A172 (cell line): ENCODE measurements at regions not wholly inside any gene's neighbourhood (a gene's known extent, or its start where the extent isn't known, plus 50 kb on each side); places are given as distances from the start of the nearest gene placed in this dataset.

ENCODE experiments used
- DNase-seq: peaks from one replicate; pipeline ENCODE4 v3.0.0-alpha.2; 2015; ENCODE audit warnings: low spot score

DNA sequence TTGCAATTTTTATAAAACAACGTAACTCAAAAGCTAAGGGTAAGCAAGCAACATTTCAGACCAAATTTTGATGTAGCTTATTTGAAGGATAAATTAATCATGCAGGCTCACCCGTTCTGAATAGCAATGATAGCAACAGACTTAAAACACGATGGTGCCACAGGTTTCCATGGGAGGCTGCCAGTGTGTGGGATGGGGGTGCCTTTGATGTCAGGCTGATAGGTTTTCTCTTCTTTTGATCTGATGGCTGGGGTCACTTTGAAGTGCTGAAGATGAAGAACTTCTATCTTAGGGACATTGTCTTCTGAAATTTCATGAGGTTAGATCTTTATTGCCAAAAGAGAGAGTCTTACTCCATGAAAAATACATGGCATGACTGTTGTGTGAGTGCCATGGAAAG, 206.8 kb downstream of the LPIN1 start:
- no peak for DNase-seq

GRCh38 chr2:11955314-11955713, 208.9 kb downstream of the LPIN1 start:
- no peak for DNase-seq

DNA sequence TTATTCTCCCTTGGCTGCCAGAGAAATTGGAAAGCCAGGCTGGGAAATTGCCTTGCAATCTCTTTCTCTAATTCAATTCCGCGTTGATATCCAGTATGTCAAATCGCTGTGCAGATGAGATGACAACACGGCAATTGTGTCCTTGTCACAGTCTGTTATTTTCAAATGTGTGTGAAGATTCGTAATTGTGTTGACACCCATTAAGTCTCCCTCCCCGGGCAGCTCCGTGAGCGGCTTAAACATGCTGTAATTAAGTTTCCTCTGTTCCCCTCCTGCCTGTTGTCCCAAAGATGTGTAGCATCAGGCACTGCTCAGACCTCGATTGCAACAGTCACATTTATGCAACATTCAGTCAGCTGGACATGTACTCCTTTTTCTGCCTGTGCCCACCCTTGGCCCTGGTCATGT, 209.5 kb downstream of the LPIN1 start:
- no peak for DNase-seq

GRCh38 chr2:11962707-11963328, 216.4 kb downstream of the LPIN1 start:
- DNase-seq: no peak

DNA sequence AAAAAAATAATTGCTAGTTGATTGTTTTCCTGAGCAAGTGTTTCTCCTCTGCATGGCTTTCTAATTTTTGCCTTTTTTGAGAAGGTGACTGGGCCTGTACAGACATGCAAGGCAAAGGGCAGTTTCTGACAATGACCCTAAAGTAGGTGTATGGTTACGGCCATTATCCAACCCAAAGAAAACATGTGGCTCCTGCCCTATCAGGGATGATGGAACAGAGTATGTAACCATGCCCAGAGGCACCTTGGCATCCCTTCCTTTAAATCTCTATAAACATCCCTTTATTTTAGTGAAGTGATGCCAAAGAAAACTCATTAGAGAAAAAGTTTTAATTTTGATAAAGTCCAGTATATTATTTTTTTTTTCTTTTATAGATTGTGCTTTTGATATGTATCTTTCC, 217.5 kb downstream of the LPIN1 start:
- DNase-seq: no peak

- peak; percentile 48 for DNase-seq
These were observed 221.6 kb downstream of the LPIN1 start for GRCh38 chr2:11967946-11968465.

DNA sequence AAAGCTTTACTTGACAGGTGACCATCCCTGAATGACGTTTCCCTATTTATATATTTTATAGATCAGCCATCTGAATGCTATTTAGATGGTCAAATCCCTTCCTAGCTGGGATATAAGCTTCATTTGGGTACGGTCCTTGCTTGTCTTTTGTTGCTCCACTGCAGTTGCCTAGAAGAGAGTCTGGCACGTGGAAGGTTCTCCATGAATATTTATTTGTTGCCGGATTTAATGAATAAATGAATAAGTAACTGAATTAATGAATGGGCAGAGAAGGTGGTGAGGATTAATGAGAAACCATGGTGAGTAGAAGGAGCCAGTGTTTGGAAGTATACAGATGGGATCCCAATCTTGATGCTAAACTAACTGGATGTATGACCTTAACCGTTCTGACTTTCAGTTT, 222.1 kb downstream of the LPIN1 start:
- no peak for DNase-seq

GRCh38 chr2:11969774-11970173, 223.3 kb downstream of the LPIN1 start:
- DNase-seq: no peak

DNA sequence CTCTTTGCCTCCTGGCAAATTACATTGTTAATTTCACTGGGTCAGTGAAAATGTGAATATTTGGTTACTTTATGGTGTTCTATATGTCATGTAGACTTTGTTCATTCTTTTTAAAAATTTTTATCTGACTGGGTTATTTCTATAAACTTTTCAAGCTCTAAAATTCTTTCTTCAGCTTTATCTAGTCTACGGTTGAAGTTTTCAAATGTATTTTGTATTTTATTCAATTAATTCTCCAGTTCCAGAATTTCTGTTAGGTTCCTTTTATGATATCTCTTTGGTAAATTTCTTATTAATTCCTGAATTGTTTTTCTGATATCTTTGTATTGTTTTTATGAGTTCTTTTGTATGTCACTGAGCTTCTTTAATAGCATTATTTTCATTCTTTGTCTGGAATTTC, 228.1 kb downstream of the LPIN1 start:
- DNase-seq: no peak

DNA sequence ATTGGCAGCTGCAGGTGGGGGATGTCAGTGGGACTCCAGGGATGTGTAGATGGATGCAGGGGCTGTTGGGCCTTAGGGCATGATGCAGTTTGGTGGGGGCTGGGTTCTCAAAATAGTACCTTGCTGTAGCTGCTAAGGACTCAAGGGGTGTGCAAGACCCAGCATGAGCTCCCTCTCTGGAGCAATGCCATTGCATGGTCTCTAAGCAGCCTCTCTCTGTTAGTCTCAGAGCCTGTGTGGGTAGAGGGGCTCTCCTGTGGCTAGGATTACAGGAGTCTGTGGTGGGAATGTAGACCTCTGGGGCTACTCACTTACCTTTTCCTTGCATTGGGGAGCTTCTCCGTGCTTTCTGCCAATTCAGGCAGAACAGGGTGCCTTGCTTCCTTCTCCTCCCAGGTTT, 228.9 kb downstream of the LPIN1 start:
- no peak for DNase-seq

GRCh38 chr2:11976073-11976472, 229.6 kb downstream of the LPIN1 start:
- no peak for DNase-seq

DNA sequence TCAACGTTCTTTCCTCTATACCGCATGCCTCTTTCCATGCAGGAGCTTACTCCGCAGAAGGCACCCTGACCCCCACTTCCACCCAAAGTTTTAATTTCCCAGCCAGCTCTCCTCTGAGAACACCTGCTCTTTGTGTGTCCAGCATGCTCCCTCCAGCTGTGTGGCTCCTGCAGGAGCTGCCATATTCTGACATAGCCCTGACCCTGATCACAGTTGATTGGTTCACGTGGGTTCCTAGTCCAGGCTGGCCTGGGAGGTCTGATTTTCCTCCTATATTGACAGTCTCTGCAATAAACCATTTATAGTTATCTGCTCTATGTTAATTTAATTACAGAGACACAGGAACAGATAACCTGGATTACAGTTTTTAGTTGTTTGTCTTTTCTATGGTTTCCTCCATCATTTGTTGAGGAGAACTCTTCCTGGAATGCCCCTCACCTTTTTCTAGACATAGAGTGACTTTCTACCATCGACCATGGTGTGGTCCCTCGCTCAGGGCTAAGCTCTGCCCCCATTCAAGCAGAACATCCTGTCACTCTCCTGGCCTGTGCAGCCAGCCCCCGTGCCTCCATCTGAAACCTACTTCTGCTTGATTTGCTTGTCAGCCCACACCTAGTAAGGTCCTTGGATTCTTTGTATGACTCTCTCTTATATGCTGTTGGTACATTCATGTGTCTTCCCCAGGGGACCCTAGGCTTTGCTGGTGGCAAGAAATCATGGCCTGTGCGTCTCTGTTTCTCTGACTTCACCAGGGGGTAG, 231.5 kb downstream of the LPIN1 start:
- no peak for DNase-seq

- DNase-seq: no peak
These were observed 234.4 kb downstream of the LPIN1 start for GRCh38 chr2:11980809-11981208.

- DNase-seq: no peak
These were observed 237.0 kb downstream of the LPIN1 start for GRCh38 chr2:11983401-11983800.

GRCh38 chr2:11983870-11984269, 237.4 kb downstream of the LPIN1 start:
- DNase-seq: no peak

GRCh38 chr2:11984316-11985158, 238.1 kb downstream of the LPIN1 start:
- DNase-seq: no peak

DNA sequence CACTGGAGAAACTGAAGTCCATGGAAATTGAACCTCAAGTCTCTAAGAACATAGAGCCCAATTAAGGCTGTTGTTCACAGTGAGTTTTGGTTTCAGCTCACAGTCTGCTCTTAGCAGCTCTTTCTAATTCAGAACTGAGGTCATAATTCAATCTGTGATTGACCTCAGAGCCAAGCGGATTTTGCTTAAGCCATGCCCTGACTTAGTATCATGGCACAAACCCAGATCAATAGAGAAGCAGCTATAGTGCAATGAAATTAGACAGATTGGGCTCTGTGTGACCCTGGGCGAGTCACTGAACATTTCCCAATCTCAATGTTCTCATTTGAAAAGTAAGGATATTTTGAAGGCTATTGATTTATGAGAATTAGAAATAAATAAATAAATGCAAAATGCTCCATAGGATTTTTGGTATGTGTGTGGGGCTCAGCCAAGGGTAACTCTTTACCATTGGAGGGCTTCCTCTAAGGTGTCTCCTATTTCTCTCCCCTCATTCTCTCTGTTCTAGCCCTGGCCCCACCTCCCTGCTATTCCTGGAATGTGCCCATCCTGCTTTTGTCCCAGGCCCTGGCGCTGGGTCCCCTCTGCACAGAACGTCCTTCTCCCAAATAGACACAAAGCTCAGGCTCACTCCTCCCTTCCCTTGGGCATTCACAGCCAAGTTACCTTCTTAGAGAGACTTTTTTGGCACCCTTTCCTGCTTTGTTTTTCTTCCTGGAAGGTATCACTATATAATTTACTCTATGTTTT, 239.6 kb downstream of the LPIN1 start:
- no peak for DNase-seq

GRCh38 chr2:11987151-11987550, 240.7 kb downstream of the LPIN1 start:
- DNase-seq: no peak

GRCh38 chr2:11988691-11989353, 242.4 kb downstream of the LPIN1 start:
- no peak for DNase-seq

DNA sequence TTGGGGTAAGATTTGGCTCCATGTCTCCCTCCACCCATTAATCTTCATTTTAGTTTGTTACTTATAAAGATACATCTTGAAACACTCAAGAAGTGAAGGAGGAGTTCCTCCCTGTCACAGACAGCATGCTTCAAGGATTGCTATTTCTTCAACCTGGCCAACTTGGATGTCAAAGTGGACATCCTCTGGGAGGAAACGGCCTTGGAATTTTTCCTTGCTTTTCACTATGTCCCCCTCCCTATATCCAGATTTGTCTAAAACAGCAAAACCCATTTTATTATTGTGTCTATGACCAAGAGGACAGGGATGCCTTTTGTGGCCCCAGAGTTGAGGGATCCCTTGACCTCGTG, 242.9 kb downstream of the LPIN1 start:
- no peak for DNase-seq

DNA sequence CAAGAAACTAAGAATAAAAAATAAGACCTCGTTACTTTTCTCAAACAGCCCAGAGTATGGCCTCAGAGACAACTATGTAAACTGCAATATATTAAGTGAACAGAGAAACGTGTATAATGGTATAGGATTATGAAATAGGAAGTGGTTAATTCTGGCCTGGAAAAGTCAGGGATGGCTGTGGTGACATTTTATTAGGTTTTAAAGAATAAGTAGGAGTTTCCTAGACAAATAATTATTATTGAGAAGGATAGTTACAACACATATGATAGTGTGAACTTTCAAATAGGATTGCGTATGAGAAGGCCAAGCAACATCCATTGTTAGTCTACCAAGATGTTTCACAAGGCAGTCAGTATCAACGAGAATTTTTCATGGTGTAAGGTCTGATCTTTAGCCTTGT, 244.1 kb downstream of the LPIN1 start:
- DNase-seq: no peak
